Type B pancreatic cell (in vitro differentiated cells): ENCODE measurements at regions not wholly inside any gene's neighbourhood (a gene's known extent, or its start where the extent isn't known, plus 50 kb on each side); places are given as distances from the start of the nearest gene placed in this dataset.
A peak's percentile ranks its signal among the peaks of the same experiment; 100 is the strongest.

Experiments
- DNase-seq: peaks from one replicate; pipeline ENCODE4 v3.0.0; 2021; ENCODE audit warnings: mixed read lengths; ENCODE audit not compliant: unreplicated experiment; ENCODE audit errors: extremely low spot score
- H3K27ac Mint-ChIP-seq: 2 replicates; pipeline ENCODE4 v1.8.0; 2021; ENCODE audit warnings: mild to moderate bottlenecking, mixed read lengths
- H3K27me3 Mint-ChIP-seq: 2 replicates; pipeline ENCODE4 v1.8.0; 2021; ENCODE audit warnings: mixed read lengths
- H3K36me3 Mint-ChIP-seq: 2 replicates; pipeline ENCODE4 v1.8.0; 2021; ENCODE audit warnings: mixed read lengths
- H3K4me1 Mint-ChIP-seq: one replicate; pipeline ENCODE4 v1.8.0; 2021; ENCODE audit warnings: mixed read lengths; ENCODE audit not compliant: unreplicated experiment
- H3K4me3 Mint-ChIP-seq: 2 replicates; pipeline ENCODE4 v1.8.0; 2021; ENCODE audit warnings: mild to moderate bottlenecking, mixed read lengths
- H3K9me3 Mint-ChIP-seq: 2 replicates; pipeline ENCODE4 v1.8.0; 2021; ENCODE audit warnings: mixed read lengths
- TF ChIP-seq, protein P1 (sequence below): fragments of 200-600 bp; sonication (generic); conservative IDR thresholded peaks from 2 replicates; pipeline ENCODE4 v1.5.0; 2021; ENCODE audit warnings: antibody characterized with exemption, mild to moderate bottlenecking

GRCh38 chr12:93176165-93176564 lies 201.6 kb upstream of the NUDT4 start:
- TF ChIP-seq, protein P1, sequence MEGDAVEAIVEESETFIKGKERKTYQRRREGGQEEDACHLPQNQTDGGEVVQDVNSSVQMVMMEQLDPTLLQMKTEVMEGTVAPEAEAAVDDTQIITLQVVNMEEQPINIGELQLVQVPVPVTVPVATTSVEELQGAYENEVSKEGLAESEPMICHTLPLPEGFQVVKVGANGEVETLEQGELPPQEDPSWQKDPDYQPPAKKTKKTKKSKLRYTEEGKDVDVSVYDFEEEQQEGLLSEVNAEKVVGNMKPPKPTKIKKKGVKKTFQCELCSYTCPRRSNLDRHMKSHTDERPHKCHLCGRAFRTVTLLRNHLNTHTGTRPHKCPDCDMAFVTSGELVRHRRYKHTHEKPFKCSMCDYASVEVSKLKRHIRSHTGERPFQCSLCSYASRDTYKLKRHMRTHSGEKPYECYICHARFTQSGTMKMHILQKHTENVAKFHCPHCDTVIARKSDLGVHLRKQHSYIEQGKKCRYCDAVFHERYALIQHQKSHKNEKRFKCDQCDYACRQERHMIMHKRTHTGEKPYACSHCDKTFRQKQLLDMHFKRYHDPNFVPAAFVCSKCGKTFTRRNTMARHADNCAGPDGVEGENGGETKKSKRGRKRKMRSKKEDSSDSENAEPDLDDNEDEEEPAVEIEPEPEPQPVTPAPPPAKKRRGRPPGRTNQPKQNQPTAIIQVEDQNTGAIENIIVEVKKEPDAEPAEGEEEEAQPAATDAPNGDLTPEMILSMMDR: no peak
- no peak for DNase-seq
- peaks cover 5% of the 10 kb centered on the region for H3K36me3 Mint-ChIP-seq
- peaks cover 13% of the 10 kb centered on the region for H3K9me3 Mint-ChIP-seq
- no peaks in the 10 kb centered on the region for H3K27me3 Mint-ChIP-seq
- no peak overlapping the region for H3K27ac Mint-ChIP-seq
- H3K4me1 Mint-ChIP-seq: peaks cover 10% of the 10 kb centered on the region
- no peak overlapping the region for H3K4me3 Mint-ChIP-seq

DNA sequence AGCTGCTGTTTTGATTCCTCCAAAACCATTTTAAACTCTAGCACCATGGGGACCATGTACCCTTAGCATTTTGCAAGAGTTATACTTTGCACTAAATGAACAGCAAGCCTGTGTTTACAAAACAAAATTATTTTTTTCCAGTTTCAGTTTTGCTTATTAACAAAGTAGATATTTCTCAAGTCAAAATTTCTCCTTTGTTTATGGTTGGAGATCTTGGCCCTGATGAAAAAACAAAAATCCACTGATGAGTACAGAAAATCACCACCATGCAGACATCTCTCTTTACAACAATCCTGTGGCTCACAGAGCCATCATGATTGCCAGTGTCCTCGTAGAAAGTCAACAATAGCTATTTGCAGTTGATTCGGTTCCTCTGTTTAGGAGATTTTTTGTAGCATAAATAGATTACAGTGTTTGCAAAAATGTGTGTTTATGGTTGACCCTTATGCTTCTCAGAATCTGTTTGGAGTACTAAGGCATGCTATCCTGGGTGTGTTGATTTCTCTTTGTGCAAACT lies 201.1 kb upstream of the NUDT4 start:
- peaks cover 13% of the 10 kb centered on the region for H3K9me3 Mint-ChIP-seq
- TF ChIP-seq, protein P1: no peak
- no peak overlapping the region for H3K27ac Mint-ChIP-seq
- peaks cover 5% of the 10 kb centered on the region for H3K36me3 Mint-ChIP-seq
- H3K4me3 Mint-ChIP-seq: no peak overlapping the region
- no peak for DNase-seq
- no peaks in the 10 kb centered on the region for H3K27me3 Mint-ChIP-seq
- peaks cover 10% of the 10 kb centered on the region for H3K4me1 Mint-ChIP-seq

DNA sequence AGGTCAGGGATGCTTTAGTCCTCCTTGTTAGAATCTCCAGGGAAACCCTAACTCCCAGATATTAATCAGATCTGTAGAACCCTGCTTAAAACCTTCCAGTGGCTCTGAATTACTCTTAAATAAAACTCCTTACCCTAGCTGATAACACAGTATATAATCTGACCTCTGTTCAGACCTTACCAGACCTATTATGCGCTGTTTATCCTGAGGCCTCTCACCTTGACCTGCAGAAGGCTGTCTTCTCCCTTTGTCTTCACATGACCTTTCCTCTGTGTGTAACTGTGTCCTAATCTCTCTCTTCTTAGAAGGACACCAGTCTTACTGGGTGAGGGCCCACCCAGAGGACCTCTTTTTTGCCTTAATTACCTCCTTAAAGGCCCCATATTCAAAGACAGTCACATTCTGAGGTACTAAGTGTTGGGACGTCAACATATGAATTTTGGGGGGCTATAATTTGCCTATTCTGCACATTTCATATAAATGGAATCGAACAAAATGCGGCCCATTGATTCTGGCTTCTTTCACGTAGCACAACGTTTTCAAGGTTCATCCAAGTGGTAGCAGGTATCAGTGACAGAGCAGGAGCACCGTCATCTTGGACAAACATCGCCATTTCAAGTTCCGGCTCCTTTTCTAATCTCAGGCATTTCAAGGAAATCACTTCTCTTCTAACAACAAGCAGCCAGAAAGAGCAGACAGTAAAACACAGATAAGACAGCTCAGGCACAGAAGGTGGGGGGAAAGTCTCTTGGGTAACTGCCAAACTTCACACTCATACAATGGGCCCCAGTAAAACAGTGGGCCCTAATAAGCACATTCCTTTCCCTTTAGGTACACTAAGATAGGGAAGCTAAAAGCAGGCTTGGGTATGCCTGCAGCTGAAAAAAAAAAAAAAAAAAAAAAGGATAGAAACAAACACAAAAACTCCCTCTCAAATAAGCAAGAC lies 200.2 kb upstream of the NUDT4 start:
- Mint-ChIP-seq H3K4me1 (peaks cover 10% of the 10 kb centered on the region), H3K9me3 (peaks cover 13% of the 10 kb centered on the region), H3K27me3 (no peaks in the 10 kb centered on the region), H3K36me3 (peaks cover 5% of the 10 kb centered on the region), H3K27ac (peak overlapping the region; percentile 50), H3K4me3 (no peak overlapping the region)
- TF ChIP-seq, protein P1: no peak
- DNase-seq: no peak

GRCh38 chr12:93178154-93178878 lies 199.4 kb upstream of the NUDT4 start:
- Mint-ChIP-seq H3K4me3 (no peak overlapping the region), H3K27ac (peak overlapping the region; percentile 50), H3K27me3 (no peaks in the 10 kb centered on the region), H3K36me3 (peaks cover 5% of the 10 kb centered on the region), H3K4me1 (peaks cover 10% of the 10 kb centered on the region), H3K9me3 (peaks cover 13% of the 10 kb centered on the region)
- DNase-seq: no peak
- TF ChIP-seq, protein P1: no peak

DNA sequence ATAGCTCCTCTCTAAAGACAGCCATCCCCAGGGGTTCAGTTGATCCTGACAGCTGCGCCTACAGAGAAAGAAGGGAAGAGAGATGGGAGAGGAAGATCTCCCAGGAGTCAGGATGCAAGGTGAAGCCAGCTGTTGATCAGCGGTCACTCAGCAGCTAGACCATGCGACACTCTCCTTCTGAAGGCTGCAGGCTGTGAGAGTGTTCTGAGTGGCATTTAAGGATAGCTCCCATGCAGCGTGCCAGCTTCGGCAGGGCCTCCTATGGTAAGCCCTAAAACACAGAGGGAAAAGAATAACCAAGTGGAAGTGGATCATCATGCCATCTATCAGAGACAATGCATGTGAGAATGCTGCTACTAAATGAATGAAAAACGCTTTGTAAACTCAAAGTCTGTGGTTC lies 197.9 kb upstream of the NUDT4 start:
- H3K27ac Mint-ChIP-seq: no peak overlapping the region
- no peak for DNase-seq
- peaks cover 13% of the 10 kb centered on the region for H3K9me3 Mint-ChIP-seq
- H3K27me3 Mint-ChIP-seq: no peaks in the 10 kb centered on the region
- peaks cover 5% of the 10 kb centered on the region for H3K36me3 Mint-ChIP-seq
- H3K4me3 Mint-ChIP-seq: no peak overlapping the region
- TF ChIP-seq, protein P1: no peak
- peaks cover 19% of the 10 kb centered on the region for H3K4me1 Mint-ChIP-seq
